ENCODE measurements at regions not wholly inside any gene's neighbourhood (a gene's known extent, or its start where the extent isn't known, plus 50 kb on each side); places are given as distances from the start of the nearest gene placed in this dataset.

- Mint-ChIP-seq H3K27me3 (no peaks in the 10 kb centered on the region), H3K9me3 (peaks cover 10% of the 10 kb centered on the region), H3K27ac (no peak overlapping the region), H3K4me1 (no peaks in the 10 kb centered on the region), H3K36me3 (ENCODE audit: low read depth) (no peaks in the 10 kb centered on the region), H3K4me3 (no peak overlapping the region)
- ATAC-seq (no peak), DNase-seq (no peak)
These were observed 406.9 kb downstream of the LRFN5 start for GRCh38 chr14:42013559-42013958.

DNA sequence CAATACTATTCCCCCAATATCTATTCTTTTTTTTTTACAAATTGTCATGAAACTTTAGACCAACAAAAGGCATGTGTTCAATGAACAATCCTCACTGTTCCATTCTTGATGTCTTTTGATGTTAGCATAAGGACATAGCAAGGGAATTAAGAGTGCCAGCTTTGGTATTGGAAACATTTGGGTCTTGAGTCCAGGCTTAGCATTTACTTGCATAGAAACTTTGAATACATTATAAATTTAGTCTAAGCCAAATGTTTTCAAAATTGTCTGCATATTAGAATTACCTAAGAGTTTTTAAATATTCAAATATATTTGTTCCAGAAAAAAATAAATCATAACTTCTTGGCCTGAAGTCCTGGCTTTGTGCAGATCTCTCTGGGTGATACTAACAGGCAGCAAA lies 406.5 kb downstream of the LRFN5 start:
- Mint-ChIP-seq H3K27ac (no peak overlapping the region), H3K36me3 (ENCODE audit: low read depth) (no peaks in the 10 kb centered on the region), H3K27me3 (no peaks in the 10 kb centered on the region), H3K9me3 (peaks cover 10% of the 10 kb centered on the region), H3K4me3 (no peak overlapping the region), H3K4me1 (no peaks in the 10 kb centered on the region)
- ATAC-seq, result no peak
- no peak for DNase-seq

GRCh38 chr14:42011221-42011620 lies 404.5 kb downstream of the LRFN5 start:
- Mint-ChIP-seq H3K27me3 (no peaks in the 10 kb centered on the region), H3K36me3 (ENCODE audit: low read depth) (no peaks in the 10 kb centered on the region), H3K4me1 (no peaks in the 10 kb centered on the region), H3K4me3 (no peak overlapping the region), H3K27ac (no peak overlapping the region), H3K9me3 (peaks cover 10% of the 10 kb centered on the region)
- ATAC-seq, result no peak
- DNase-seq, result no peak

GRCh38 chr14:42004321-42004720 lies 397.6 kb downstream of the LRFN5 start:
- Mint-ChIP-seq H3K36me3 (ENCODE audit: low read depth) (no peaks in the 10 kb centered on the region), H3K4me3 (no peak overlapping the region), H3K27ac (no peak overlapping the region), H3K9me3 (no peaks in the 10 kb centered on the region), H3K4me1 (no peaks in the 10 kb centered on the region), H3K27me3 (no peaks in the 10 kb centered on the region)
- DNase-seq, result no peak
- no peak for ATAC-seq

- H3K27ac Mint-ChIP-seq, result no peak overlapping the region
- H3K4me1 Mint-ChIP-seq, result no peaks in the 10 kb centered on the region
- no peaks in the 10 kb centered on the region for H3K27me3 Mint-ChIP-seq
- no peaks in the 10 kb centered on the region for H3K36me3 Mint-ChIP-seq (ENCODE audit: low read depth)
- no peak for ATAC-seq
- no peaks in the 10 kb centered on the region for H3K9me3 Mint-ChIP-seq
- H3K4me3 Mint-ChIP-seq, result no peak overlapping the region
- DNase-seq, result no peak
These were observed 395.5 kb downstream of the LRFN5 start for GRCh38 chr14:42002141-42002540.

DNA sequence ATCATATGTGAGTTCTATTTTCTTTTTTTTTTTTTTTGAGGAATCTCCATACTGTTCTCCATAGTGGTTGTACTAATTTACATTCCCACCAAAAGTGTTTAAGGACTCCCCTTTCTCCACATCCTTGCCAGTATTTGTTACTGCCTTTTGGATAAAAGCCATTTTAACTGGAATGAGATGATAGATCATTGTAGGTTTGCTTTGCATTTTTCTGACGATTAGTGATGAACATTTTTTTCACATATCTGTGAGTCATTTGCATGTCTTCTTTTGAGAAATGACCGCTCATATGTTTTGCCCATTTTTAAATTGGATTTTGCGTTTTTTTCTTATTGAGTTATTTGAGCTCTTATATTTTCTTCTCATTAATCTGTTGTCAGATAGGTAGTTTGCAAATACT lies 394.8 kb downstream of the LRFN5 start:
- Mint-ChIP-seq H3K4me1 (no peaks in the 10 kb centered on the region), H3K9me3 (no peaks in the 10 kb centered on the region), H3K4me3 (no peak overlapping the region), H3K27ac (no peak overlapping the region), H3K36me3 (ENCODE audit: low read depth) (no peaks in the 10 kb centered on the region), H3K27me3 (no peaks in the 10 kb centered on the region)
- DNase-seq, result no peak
- ATAC-seq, result no peak

DNA sequence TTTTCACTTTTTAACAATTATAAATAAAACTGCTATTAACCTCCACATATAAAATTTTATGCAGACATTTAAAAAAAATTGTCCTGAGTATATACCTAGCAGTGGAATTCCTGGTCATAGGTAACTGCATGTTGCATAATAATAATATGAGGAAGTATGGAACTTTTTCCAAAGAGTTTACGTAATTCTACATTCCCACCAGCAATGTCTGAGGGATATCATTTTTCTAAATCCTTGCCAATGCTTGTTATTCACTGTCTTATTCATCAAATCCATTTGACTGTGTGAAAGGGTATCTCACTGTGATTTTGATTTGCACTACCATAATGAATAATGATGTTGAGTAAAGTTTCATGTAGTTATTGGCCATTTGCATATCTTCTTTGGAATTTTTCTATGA lies 393.8 kb downstream of the LRFN5 start:
- no peak overlapping the region for H3K4me3 Mint-ChIP-seq

GRCh38 chr14:41993687-41994086 lies 387.0 kb downstream of the LRFN5 start:
- Mint-ChIP-seq H3K9me3 (no peaks in the 10 kb centered on the region), H3K4me3 (no peak overlapping the region), H3K27me3 (no peaks in the 10 kb centered on the region), H3K27ac (no peak overlapping the region), H3K4me1 (no peaks in the 10 kb centered on the region), H3K36me3 (ENCODE audit: low read depth) (no peaks in the 10 kb centered on the region)
- no peak for DNase-seq
- ATAC-seq, result no peak

More for the DNA sequence above, 393.8 kb downstream of the LRFN5 start:
- Mint-ChIP-seq H3K4me1 (no peaks in the 10 kb centered on the region), H3K9me3 (no peaks in the 10 kb centered on the region), H3K36me3 (ENCODE audit: low read depth) (no peaks in the 10 kb centered on the region), H3K27ac (no peak overlapping the region), H3K27me3 (no peaks in the 10 kb centered on the region)
- DNase-seq (no peak), ATAC-seq (no peak)

DNA sequence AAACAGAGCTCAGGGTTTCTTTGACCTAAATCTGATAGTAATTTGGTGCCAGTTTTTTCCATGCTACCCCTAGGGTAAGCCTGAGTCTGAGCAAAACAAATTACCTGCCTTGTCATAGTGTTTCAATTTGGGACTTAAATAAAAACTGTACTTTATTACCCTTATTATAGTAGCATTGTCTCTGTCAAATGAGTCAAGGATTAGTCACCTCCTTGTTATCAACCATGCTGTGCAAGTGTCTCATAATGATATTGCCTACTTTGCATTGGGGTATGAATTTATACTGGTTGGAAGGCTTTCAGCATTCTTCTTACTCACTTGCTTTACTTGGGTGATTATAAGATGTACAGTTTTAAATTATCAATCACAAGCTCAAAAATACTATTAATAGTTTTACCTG lies 380.0 kb downstream of the LRFN5 start:
- ATAC-seq (no peak), DNase-seq (no peak)
- Mint-ChIP-seq H3K36me3 (ENCODE audit: low read depth) (no peaks in the 10 kb centered on the region), H3K4me1 (no peaks in the 10 kb centered on the region), H3K27ac (no peak overlapping the region), H3K9me3 (no peaks in the 10 kb centered on the region), H3K27me3 (no peaks in the 10 kb centered on the region), H3K4me3 (no peak overlapping the region)

- H3K4me1 Mint-ChIP-seq, result no peaks in the 10 kb centered on the region
- no peak overlapping the region for H3K4me3 Mint-ChIP-seq
- ATAC-seq (no peak), DNase-seq (no peak)
- no peaks in the 10 kb centered on the region for H3K9me3 Mint-ChIP-seq
- no peaks in the 10 kb centered on the region for H3K36me3 Mint-ChIP-seq (ENCODE audit: low read depth)
- no peak overlapping the region for H3K27ac Mint-ChIP-seq
- H3K27me3 Mint-ChIP-seq, result no peaks in the 10 kb centered on the region
These were observed 379.5 kb downstream of the LRFN5 start for GRCh38 chr14:41986083-41986645.

DNA sequence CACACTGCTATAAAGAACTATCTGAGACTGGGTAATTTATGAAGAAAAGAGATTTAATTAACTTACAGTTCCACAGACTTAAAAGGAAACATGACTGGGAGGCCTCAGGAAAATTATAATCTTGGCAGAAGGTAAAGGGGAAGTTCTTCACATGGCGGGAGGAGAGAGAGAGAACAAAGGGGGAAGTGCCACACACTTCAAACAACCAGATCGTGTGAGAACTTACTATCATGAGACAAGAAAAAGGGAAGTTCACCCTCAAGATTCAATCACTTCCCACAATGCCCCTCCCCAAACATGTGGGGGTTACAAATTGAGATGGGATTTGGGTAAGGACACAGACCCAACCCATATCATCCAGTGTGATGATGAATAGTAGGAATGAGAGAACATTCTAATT lies 366.5 kb downstream of the LRFN5 start:
- ATAC-seq (no peak), DNase-seq (no peak)
- no peak overlapping the region for H3K4me3 Mint-ChIP-seq
- peaks cover 20% of the 10 kb centered on the region for H3K9me3 Mint-ChIP-seq
- H3K27me3 Mint-ChIP-seq, result no peaks in the 10 kb centered on the region
- no peaks in the 10 kb centered on the region for H3K36me3 Mint-ChIP-seq (ENCODE audit: low read depth)
- no peaks in the 10 kb centered on the region for H3K4me1 Mint-ChIP-seq
- H3K27ac Mint-ChIP-seq, result no peak overlapping the region

DNA sequence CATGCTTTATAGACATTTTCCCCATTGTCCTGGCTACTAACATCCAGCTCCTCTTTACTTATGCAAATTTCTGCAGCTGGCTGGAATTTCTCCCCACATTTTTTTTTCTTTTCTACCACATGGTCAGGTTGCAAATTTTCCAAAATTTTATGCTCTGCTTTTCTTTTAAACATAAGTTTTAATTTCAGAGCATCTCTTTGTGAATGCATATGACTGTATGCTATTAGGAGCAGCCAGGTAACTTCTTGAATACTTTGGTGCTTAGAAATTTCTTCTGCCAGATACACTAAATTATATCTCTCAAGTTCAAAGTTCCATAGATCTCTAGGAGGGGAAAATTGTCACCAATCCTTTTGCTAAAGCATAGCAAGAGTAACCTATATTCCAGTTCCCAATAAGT lies 365.9 kb downstream of the LRFN5 start:
- Mint-ChIP-seq H3K27me3 (no peaks in the 10 kb centered on the region), H3K9me3 (peaks cover 20% of the 10 kb centered on the region), H3K36me3 (ENCODE audit: low read depth) (no peaks in the 10 kb centered on the region), H3K27ac (no peak overlapping the region), H3K4me3 (no peak overlapping the region), H3K4me1 (no peaks in the 10 kb centered on the region)
- ATAC-seq (no peak), DNase-seq (no peak)

- peaks cover 6% of the 10 kb centered on the region for H3K9me3 Mint-ChIP-seq
- H3K27ac Mint-ChIP-seq, result no peak overlapping the region
- no peaks in the 10 kb centered on the region for H3K36me3 Mint-ChIP-seq (ENCODE audit: low read depth)
These were observed 353.6 kb downstream of the LRFN5 start for GRCh38 chr14:41960281-41960680.

DNA sequence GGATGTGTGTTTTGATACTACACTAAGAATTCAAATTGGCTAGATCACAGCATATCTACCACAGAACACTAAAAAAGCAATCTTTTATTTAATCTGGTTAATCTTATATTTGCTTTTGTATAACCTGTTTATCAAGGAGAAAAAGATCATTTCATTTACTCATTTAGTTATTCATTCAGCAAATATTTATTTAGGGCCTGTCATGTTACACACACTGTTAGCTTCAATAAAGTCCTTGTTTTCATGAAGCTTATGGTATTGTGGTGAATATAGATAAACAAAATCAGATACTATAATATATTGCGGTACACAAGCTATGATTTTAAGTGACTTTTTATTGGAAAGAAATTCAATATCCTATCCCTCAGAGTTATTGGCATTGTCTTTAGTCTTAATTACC lies 350.8 kb downstream of the LRFN5 start:
- no peak overlapping the region for H3K4me3 Mint-ChIP-seq
- H3K4me1 Mint-ChIP-seq, result no peaks in the 10 kb centered on the region
- DNase-seq, result no peak
- no peak for ATAC-seq
- no peak overlapping the region for H3K27ac Mint-ChIP-seq
- H3K9me3 Mint-ChIP-seq, result no peaks in the 10 kb centered on the region
- H3K36me3 Mint-ChIP-seq (ENCODE audit: low read depth), result no peaks in the 10 kb centered on the region
- H3K27me3 Mint-ChIP-seq, result no peaks in the 10 kb centered on the region

More at GRCh38 chr14:41960281-41960680, 353.6 kb downstream of the LRFN5 start:
- no peak overlapping the region for H3K4me3 Mint-ChIP-seq
- no peaks in the 10 kb centered on the region for H3K4me1 Mint-ChIP-seq
- DNase-seq (no peak), ATAC-seq (no peak)
- H3K27me3 Mint-ChIP-seq, result no peaks in the 10 kb centered on the region
